ENCODE measurements at regions not wholly inside any gene's neighbourhood (a gene's known extent, or its start where the extent isn't known, plus 50 kb on each side); places are given as distances from the start of the nearest gene placed in this dataset.

DNA sequence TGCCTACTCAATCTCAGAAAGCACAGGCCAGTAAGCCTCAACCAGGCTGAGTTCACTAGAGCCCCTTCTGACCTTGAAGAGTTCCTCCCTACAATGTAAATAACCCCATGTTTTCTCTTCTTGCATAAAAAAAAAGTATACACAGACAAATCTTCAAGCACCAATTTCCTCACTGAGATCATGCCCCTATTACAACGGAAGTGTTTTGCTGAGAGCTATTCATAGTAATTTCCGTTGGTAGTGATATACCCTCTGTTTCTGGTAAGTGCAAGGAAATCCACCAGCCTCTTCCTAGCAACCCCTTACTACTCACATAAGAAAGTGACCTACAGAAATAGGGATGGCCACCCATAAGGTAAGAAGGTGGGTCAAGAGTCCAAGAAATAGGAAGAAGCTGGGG is 76.4 kb upstream of the TARS1 start:
- H3K36me3 ChIP-seq, result no peaks in the 10 kb centered on the region
- no peak overlapping the region for H3K27ac ChIP-seq
- no peak for TF ChIP-seq EP300 (IDR thresholded peaks at IDR 0.05)
- TF ChIP-seq, protein P1, sequence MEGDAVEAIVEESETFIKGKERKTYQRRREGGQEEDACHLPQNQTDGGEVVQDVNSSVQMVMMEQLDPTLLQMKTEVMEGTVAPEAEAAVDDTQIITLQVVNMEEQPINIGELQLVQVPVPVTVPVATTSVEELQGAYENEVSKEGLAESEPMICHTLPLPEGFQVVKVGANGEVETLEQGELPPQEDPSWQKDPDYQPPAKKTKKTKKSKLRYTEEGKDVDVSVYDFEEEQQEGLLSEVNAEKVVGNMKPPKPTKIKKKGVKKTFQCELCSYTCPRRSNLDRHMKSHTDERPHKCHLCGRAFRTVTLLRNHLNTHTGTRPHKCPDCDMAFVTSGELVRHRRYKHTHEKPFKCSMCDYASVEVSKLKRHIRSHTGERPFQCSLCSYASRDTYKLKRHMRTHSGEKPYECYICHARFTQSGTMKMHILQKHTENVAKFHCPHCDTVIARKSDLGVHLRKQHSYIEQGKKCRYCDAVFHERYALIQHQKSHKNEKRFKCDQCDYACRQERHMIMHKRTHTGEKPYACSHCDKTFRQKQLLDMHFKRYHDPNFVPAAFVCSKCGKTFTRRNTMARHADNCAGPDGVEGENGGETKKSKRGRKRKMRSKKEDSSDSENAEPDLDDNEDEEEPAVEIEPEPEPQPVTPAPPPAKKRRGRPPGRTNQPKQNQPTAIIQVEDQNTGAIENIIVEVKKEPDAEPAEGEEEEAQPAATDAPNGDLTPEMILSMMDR (IDR thresholded peaks at IDR 0.05), result no peak
- no peak for TF ChIP-seq POLR2A (IDR thresholded peaks at IDR 0.05)
- no peak overlapping the region for H3K4me3 ChIP-seq
- H3K4me1 ChIP-seq (ENCODE audit: insufficient read depth), result peaks cover 10% of the 10 kb centered on the region
- no peaks in the 10 kb centered on the region for H3K27me3 ChIP-seq
- 7 to 25% (median 18%) methylated on average over 2 of the region's 2 CpGs for WGBS, 3 donors
- intact Hi-C loops (cut with DNase I), result no loop called here
- H3K9me3 ChIP-seq, result no peaks in the 10 kb centered on the region
- DNase-seq, result no peak

DNA sequence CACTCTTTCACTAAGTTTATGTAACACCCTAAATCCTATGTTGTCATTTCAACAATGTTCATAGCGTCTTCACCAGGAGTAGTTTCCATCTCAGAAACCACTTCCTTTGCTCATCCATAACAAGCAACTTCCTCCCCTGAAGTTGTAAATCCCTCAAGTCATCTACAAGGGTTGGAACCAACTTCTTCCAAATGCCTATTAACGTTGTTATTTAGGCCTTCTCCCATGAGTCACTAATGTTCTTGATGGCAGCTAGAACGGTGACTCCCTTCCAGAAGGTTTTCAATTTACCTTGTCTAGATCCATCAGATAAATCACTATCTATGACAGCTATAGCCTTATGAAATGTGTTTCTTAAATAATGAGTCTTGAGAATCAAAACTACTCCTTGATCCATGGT is 73.3 kb upstream of the TARS1 start:
- no peak overlapping the region for H3K4me3 ChIP-seq
- 85 to 90% (median 90%) methylated on average over 3 of the region's 3 CpGs for WGBS, 3 donors

DNA sequence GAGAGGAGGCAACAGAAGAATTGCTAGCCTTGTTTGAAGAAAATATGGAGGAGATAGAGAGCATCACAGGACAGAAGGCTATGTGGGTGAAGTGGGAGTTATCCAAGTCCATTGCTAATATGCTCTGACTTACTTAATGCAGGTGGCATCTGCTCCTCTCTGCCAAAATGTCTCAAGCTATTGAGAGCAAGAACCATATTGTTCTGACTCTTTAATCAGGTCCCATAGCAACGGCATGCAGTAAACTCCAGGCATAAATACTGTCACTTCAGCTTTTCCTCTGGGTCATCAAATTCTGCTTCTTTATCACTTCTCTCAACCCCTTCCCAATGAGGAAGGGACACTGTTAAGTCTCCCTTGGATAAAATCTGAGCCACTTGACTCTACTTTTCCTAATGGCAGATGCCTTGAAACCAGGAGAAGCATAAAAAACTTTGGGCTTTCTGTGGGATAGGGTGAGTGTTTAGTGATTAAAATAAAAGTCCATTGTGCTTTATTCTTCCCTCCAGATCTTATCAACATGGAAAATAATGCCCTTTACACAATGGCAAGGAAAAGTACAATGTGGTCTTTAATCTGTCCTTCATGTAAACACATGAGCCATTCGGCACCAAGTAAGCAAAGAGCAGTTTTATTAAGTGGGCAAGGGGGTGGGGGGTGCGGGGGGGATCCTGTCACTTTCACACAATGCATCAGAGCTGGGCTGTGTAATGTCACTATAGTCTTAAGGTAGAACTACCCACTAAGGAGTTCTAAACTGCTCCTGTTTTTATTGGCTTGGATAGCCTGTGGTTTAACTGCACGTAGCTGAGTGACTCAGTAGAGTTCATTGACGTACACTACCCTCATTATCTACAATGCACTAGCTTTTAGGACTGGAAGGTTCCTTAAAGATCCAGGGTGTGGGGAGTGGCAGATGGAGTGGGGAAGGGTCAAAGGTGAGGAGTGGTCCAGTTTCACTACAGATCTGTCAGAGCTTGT is 71.0 kb upstream of the TARS1 start:
- WGBS, 3 donors, result 61 to 66% (median 62%) methylated on average over 5 of the region's 5 CpGs
- intact Hi-C loops (cut with DNase I), result no loop called here
- H3K27ac ChIP-seq, result no peak overlapping the region
- TF ChIP-seq, protein P1 (IDR thresholded peaks at IDR 0.05), result no peak
- TF ChIP-seq EP300 (IDR thresholded peaks at IDR 0.05) (no peak), POLR2A (IDR thresholded peaks at IDR 0.05) (no peak)
- no peaks in the 10 kb centered on the region for H3K4me1 ChIP-seq (ENCODE audit: insufficient read depth)
- no peaks in the 10 kb centered on the region for H3K9me3 ChIP-seq
- no peak for DNase-seq
- H3K27me3 ChIP-seq, result no peaks in the 10 kb centered on the region
- H3K36me3 ChIP-seq, result no peaks in the 10 kb centered on the region
- H3K4me3 ChIP-seq, result no peak overlapping the region

More for the DNA sequence above, 73.3 kb upstream of the TARS1 start:
- TF ChIP-seq, protein P1 (IDR thresholded peaks at IDR 0.05), result no peak
- TF ChIP-seq POLR2A (IDR thresholded peaks at IDR 0.05) (no peak), EP300 (IDR thresholded peaks at IDR 0.05) (no peak)
- DNase-seq, result no peak
- no peaks in the 10 kb centered on the region for H3K36me3 ChIP-seq
- no peak overlapping the region for H3K27ac ChIP-seq
- no peaks in the 10 kb centered on the region for H3K9me3 ChIP-seq
- H3K4me1 ChIP-seq (ENCODE audit: insufficient read depth), result peaks cover 9% of the 10 kb centered on the region
- no peaks in the 10 kb centered on the region for H3K27me3 ChIP-seq
- intact Hi-C loops (cut with DNase I), result no loop called here

DNA sequence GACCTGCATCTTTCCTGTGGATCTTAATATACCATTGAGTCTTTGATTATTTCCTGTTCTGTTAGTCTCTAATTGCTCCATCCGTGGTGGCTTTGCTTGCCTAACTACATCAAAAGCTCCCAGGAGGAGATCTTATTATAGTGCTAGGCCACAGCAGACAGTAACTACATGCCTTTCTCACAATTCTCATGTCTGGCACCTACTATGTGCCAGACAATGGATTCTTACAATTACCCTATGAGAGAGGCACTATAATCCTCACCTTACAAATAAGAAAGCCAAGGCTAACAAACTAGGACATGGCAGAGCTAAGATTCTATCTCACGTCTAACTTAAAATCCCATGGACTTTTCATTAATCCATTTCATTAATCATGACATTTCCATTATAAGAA is 70.3 kb upstream of the TARS1 start:
- no peaks in the 10 kb centered on the region for H3K4me1 ChIP-seq (ENCODE audit: insufficient read depth)
- intact Hi-C loops (cut with DNase I), result no loop called here
- H3K9me3 ChIP-seq, result no peaks in the 10 kb centered on the region
- TF ChIP-seq EP300 (IDR thresholded peaks at IDR 0.05) (no peak), POLR2A (IDR thresholded peaks at IDR 0.05) (no peak)
- TF ChIP-seq, protein P1 (IDR thresholded peaks at IDR 0.05), result no peak
- H3K27ac ChIP-seq, result no peak overlapping the region
- H3K27me3 ChIP-seq, result no peaks in the 10 kb centered on the region
- no peak for DNase-seq
- H3K4me3 ChIP-seq, result no peak overlapping the region
- 79 to 92% (median 85%) methylated on average over 2 of the region's 2 CpGs for WGBS, 3 donors
- H3K36me3 ChIP-seq, result no peaks in the 10 kb centered on the region

All from ovary (tissue), 7 donors.